Left kidney (tissue), 1 donor: ENCODE measurements at regions not wholly inside any gene's neighbourhood (a gene's known extent, or its start where the extent isn't known, plus 50 kb on each side); places are given as distances from the start of the nearest gene placed in this dataset.

ENCODE experiments used
- DNase-seq: peaks from one replicate; pipeline ENCODE4 v3.0.0-alpha.2; 2013

GRCh38 chr18:53817976-53818950 is 406.2 kb downstream of the MBD2 start:
- no peak for DNase-seq

DNA sequence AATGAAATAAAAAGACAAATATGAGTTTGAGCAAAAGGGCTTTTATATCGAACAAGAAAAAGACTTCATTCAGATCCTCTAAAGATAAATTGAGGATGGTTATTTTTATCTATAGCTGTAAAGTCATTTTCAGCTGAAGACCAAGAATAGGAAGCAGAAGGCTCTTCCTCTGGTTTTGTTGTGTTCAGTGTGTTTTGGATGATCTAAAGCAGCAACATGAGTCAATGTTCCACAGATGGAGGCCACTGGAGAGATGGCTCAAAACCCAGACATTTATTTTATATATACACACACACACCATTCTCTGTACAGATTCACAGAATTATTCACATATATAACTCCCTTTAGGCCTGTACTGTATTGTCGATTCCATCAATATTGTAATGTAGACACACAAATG is 424.3 kb downstream of the MBD2 start:
- DNase-seq = no peak

DNA sequence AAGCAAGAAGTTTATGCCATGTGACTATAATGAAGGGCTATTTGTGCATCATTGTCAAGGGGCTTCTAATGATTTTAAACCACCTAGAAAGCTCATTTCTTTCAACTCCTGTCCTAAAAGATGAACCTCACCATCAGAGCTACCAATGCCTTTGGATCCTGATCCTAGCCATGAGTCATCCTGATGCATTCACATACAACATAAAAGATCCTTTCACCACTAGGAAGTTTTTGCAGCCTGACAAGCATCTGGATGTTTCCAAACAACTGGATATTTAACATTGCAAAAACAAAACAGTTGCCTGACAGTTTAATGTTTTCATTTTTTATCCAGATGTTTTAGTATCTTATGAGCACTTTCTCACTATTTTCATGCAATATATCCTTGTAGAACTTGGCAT is 425.3 kb downstream of the MBD2 start:
- no peak for DNase-seq

DNA sequence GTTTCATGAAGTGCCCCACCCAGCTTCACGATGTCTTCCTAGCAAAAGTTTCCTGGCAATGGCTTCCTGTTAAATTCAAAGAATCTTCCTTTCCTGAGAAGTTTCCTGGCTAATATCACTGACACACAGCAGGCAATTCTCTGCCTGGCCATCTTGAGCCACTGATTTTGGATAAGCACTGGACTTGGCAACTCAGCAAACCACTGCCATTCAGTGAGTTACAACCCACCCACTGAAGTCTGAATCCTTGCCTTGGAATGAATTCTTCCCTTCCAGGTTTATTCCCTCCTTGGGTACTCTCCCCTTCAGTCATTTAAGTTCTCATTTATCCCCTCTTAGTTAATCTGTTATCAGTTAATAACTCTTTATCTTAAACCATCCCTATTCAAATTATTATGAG is 426.0 kb downstream of the MBD2 start:
- no peak for DNase-seq

DNA sequence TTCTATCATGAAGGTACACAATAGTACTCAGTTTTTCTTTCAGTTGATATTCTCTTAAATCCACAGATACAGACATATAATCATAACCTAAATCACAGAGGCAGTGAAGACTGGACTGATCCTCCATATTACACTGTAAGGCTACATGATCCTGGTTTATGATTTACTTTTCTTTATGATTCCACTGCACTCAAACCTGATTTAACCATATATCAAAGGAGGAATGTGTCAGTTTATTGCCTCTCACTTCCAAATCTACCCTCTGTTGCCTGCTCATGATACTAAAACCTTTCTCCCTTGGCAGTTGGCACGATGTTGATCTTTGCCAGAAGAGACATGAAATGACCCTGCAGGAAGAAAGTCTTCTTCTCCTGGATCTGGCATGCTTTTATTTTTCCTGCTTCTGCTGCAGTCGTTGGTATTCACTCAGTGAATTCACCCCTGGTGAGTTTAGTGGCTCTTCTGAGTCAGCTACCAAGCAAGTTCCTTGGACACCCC is 426.4 kb downstream of the MBD2 start:
- no peak for DNase-seq

DNA sequence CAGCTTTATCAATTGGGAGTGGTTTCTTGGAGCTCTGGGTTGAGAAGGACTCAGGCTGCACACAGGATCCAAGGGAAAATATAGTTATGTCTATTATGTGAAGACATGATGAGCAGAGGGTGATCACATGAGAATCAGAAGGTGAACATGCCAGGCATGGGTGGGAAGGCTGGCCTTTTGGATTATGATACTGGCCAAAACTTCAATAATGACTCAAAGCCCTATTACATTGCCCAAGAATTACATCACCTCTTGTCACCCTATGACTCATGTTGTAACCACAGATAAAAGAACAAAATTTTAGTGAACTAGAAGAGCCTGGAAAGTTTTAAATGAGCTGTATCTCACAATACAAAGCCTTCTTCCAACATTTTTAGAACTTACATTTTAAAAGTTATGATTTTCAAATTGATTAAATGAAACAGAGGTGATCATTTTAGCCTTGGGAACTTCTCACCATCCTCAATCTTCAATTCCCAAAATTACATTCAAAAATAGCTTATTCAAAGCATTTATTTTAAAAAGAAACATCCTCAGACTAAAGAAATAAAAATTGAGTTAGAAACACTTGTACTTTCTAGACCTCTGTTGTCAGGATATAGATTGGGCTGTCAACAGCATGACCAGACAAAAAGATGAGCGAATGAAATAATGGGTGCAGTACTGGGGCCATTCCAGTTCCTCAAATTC is 428.3 kb downstream of the MBD2 start:
- no peak for DNase-seq

GRCh38 chr18:53795610-53796009 is 428.9 kb downstream of the MBD2 start:
- DNase-seq = no peak

DNA sequence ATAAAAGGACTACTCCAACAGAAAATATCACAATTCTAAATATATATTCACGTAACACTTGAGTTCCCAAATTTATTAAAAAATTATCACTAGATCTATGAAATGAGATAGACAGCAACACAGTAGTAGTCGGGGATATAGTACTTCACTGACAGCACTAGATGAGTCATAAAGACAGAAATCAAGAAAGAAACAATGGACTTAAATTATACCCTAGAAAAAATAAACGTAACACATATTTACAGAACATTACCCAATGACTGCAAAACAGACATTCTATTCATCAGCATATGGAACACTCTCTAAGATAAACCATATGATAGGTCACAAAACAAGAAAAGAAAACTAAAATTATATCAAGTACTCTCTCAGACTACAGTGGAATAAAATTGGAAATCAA is 429.4 kb downstream of the MBD2 start:
- DNase-seq = no peak

DNA sequence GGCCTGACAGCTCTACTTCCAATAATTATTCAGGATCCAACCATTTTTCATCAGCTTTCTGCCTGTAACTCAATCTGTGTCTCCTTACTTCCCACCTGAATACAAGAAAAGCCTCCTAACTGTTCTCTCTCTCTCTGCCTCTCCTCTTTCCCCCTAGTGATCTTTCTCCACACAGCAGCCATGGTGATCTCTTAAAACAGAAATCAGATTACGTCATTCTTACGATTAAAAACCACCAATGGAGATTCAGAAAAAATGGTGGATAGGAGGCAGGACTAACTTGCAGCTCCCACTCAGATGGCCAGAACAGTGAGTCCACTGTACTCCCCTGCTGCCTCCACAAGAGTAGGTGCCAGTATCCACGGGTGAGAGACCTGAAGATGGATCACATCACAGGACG is 431.7 kb downstream of the MBD2 start:
- DNase-seq = no peak

DNA sequence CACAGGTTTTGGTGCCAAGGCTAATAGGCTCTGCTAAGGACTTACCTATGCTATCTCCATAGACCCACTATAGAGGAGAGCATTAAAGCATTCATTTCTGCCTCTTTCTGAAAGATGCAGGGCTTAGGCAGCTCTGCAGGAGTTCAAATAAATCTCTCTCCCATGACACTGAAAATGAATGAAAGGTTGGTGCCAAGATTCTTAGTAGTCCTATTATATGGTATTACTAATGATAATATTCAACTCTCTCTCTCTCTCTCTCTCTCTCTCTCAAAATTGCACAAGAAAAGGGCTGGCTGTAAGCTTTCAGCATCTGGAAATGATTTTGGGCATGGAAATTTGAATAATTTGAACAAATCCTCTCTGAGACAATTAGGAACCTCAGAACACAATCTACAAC is 433.7 kb downstream of the MBD2 start:
- no peak for DNase-seq

DNA sequence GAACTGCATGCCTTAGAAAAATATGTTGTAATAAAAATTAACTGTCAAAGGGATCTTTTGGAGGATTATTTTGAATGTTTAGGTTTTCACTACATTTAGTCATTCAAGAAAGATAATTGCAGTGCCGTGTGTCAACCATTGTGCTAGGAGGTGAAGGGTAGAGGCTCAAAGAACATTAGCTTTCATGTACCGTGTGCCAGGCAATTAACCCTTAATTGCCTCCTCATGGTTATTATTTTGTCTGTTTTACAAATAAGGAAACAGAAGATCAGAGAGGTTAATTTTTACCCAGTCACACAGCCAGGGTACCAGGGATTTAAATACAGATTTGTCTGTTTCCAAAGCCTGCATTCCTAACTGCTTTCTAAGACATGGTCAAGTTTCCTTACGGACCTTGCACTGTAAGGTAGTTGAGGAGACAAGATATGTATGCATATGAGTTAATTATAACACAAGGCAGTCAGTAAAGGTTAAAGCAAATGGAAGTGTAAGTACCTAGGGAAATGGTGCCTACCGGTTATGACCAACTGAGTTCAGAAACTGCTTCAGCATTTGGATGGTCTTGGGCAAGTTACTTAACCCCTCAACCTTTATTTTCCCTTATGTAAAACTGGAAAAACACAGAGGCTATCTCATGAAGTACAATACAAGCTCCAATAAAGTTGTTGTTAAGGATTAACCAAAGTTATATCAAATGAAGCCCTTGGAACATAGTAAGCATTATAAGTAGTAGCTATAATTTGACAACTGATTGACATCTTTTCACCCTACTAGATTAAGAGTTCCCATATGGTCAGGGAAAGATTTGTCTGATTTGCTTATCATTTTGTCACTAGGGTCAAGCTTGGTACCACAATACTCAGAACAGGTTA is 434.9 kb downstream of the MBD2 start:
- DNase-seq = no peak

DNA sequence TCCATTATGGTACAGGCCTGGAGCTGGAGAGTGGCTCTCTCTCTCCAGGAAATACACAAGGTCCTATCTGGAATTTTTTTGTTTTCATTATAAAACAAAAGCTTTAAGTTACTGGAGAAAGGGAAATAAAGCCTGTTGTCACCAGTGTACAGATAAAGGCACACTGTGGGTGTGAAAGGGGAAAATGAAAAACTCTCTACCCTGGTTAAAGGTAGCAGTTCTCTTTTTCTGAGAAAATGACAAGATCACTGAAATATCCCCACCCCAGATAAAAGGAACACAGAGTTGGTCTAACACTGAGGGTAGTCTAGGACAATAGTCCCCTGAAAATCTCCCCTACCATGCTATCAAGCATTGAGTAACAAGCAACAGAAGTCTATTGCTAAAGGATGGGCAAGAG is 438.7 kb downstream of the MBD2 start:
- no peak for DNase-seq

DNA sequence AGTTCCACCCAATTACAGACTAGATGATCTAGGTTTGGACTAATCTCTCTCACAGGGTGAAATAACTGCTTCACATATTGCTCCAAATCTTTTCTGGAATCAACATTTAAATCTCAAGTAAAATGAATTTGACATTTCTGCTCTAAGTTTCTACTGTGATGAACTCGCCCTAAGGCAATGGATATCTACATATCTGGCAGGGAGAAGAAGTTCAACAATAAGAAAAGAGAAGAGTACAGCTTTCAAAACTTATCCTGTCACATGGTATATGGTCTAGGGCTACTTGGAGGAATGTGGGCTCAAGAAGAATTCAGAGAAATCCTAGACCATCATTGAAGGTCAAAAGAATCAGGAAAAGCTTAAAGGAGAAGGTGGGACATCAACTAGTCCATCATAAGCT is 440.2 kb downstream of the MBD2 start:
- no peak for DNase-seq

GRCh38 chr18:53780666-53781065 is 443.8 kb downstream of the MBD2 start:
- DNase-seq = no peak

DNA sequence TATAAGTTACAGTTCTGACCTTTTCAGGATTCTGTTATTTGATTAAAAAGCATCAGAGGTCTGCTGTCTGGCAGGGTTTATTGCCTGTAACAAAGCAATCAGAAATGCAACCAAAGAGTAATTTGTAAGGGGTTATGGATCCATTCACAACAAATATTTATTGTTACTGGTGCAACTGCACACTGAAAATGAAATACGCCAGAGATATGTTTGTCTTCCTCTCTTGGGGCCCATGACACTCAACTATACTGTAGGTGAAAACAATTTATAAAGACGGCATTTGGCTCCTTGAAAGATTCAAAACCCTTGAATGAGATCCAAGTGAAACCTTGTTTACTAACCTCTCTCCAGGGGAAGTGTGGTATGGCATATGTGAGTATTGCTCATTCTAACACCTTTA is 452.2 kb downstream of the MBD2 start:
- peak; percentile 3 for DNase-seq

DNA sequence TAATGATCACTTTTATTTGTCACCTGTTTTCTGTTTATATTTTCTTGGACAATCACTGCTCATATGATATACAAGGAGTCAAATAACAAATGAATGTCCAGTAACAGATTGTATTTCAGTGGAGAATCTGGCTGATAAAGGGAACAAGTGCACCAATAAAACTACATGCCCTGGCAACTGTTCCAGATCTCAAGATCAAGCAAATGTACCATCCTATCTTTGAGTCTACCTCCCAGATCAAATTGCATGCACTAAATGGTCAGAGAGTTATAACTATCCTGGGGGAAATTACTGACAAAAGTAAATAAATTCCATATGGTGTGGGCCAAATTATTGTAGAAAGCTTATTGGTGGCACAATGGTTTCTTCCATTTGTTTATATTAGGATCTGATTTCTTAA is 452.8 kb downstream of the MBD2 start:
- DNase-seq = peak; percentile 3

- no peak for DNase-seq
Observed at GRCh38 chr18:53765211-53765610, 459.3 kb downstream of the MBD2 start.

GRCh38 chr18:53764086-53764485 is 460.4 kb downstream of the MBD2 start:
- DNase-seq = no peak

GRCh38 chr18:53757328-53757727 is 467.1 kb downstream of the MBD2 start:
- DNase-seq = no peak

- no peak for DNase-seq
Observed at GRCh38 chr18:53756610-53756972, 467.9 kb downstream of the MBD2 start.

DNA sequence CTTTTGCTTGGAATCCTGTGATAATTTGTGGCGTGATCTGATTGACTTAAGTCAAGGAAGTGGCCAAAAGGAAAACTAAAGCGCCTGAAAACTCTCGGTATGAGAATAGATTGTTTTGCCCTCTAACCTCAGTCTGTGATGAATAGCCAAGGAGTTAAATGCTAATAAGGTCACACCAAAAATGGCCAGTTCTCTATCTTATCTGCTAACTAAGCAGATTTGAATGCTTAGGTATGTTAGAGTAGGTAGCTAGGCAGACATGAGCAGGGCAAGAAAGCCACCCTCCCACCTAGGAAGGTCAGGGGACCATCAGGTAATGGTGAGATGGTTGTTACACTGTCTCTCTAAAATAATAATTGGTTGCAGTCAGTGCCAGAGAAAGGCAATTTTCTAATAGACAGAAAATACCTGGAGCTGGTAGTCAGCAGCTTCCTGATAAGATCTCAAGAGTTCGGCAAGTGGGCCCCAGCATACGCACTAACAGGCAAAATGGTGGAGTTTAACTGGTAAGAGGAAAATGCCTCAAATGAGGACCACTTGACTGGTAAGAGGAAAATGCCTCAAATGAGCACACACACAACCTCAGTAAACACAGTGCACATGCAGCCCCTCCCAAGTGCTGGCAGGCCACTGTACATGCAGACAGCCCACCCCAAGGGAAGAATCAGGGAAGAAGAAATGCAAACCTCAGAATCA is 468.4 kb downstream of the MBD2 start:
- no peak for DNase-seq

- no peak for DNase-seq
Observed at GRCh38 chr18:53754154-53754553, 470.3 kb downstream of the MBD2 start.
